IMR-90 (cell line): ENCODE measurements at regions not wholly inside any gene's neighbourhood (a gene's known extent, or its start where the extent isn't known, plus 50 kb on each side); places are given as distances from the start of the nearest gene placed in this dataset.

Source experiments
- ATAC-seq: fragments of 200-7000 bp; cut with Tn5 transposase; 2 replicates; pipeline ENCODE4 v1.9.1; 2020; ENCODE audit warnings: low read depth, mild to moderate bottlenecking, moderate library complexity
- BruUV-seq: library from RNA; stranded (reverse); fragments of 400-500 nt; replicated peaks from 2 replicates; lab custom pipeline; 2021; lab: Mats Ljungman, UMichigan
- CTCF ChIA-PET: fragments of 300-600 bp; formaldehyde crosslinking; extraction: SDS; loops from one replicate; lab custom pipeline; 2021; ENCODE audit warnings: antibody characterized with exemption; lab: Yijun Ruan, JAX
- POLR2A ChIA-PET: fragments of 300-600 bp; sonication (Branson Sonifier 250); formaldehyde crosslinking; loops from one replicate; lab custom pipeline; 2022; ENCODE audit warnings: antibody characterized with exemption; ENCODE audit not compliant: unreplicated experiment; lab: Charles Lee
- DNase-seq: peaks from one replicate; pipeline ENCODE4 v3.0.0; 2013
- H2AFZ ChIP-seq: replicated peaks from 2 replicates; pipeline ENCODE3; 2013; ENCODE audit warnings: low read length, mild to moderate bottlenecking; ENCODE audit not compliant: poor library complexity
- H2AK5ac ChIP-seq: 2 replicates; pipeline ENCODE4 v1.6.1; 2013; ENCODE audit warnings: low read depth, low read length, inconsistent platforms
- H2AK9ac ChIP-seq: replicated peaks from 2 replicates; pipeline ENCODE3; 2013; ENCODE audit warnings: mild to moderate bottlenecking, low read depth, low read length, moderate library complexity; ENCODE audit not compliant: poor library complexity
- H2BK120ac ChIP-seq: 2 replicates; pipeline ENCODE4 v1.6.1; 2013; ENCODE audit warnings: low read depth, low read length, inconsistent platforms
- H2BK15ac ChIP-seq: 3 replicates; pipeline ENCODE4 v1.6.1; 2013; ENCODE audit warnings: low read depth, low read length, inconsistent platforms
- H2BK20ac ChIP-seq: 2 replicates; pipeline ENCODE4 v1.6.1; 2013; ENCODE audit warnings: low read depth, mild to moderate bottlenecking, inconsistent platforms, low read length, moderate library complexity
- H2BK5ac ChIP-seq: 2 replicates; pipeline ENCODE4 v1.6.1; 2013; ENCODE audit warnings: mild to moderate bottlenecking, low read depth, low read length, inconsistent platforms; ENCODE audit not compliant: poor library complexity, severe bottlenecking
- H3K14ac ChIP-seq: replicated peaks from 2 replicates; pipeline ENCODE4 v1.6.1; 2013; ENCODE audit warnings: low read depth, low read length, inconsistent platforms
- H3K18ac ChIP-seq: 2 replicates; pipeline ENCODE4 v1.6.1; 2013; ENCODE audit warnings: low read depth, low read length, control low read depth
- H3K23ac ChIP-seq: 2 replicates; pipeline ENCODE4 v1.6.1; 2013; ENCODE audit warnings: low read depth, low read length, inconsistent platforms
- H3K27ac ChIP-seq: 2 replicates; pipeline ENCODE4 v1.5.1; 2013; ENCODE audit warnings: mild to moderate bottlenecking, control low read depth, low read length; ENCODE audit not compliant: insufficient read depth
- H3K27me3 ChIP-seq: 2 replicates; pipeline ENCODE4 v1.6.1; 2013; ENCODE audit warnings: low read length; ENCODE audit not compliant: control insufficient read depth, insufficient read depth
- H3K36me3 ChIP-seq: 2 replicates; pipeline ENCODE4 v1.6.1; 2013; ENCODE audit warnings: low read length, mixed read lengths; ENCODE audit not compliant: control insufficient read depth, insufficient read depth
- H3K4ac ChIP-seq: 2 replicates; pipeline ENCODE4 v1.6.1; 2013; ENCODE audit warnings: low read depth, low read length, inconsistent platforms
- H3K4me1 ChIP-seq: 2 replicates; pipeline ENCODE4 v1.6.1; 2013; ENCODE audit warnings: low read length, mixed read lengths; ENCODE audit not compliant: control insufficient read depth, insufficient read depth
- H3K4me2 ChIP-seq: 2 replicates; pipeline ENCODE4 v1.6.1; 2013; ENCODE audit warnings: low read depth, mild to moderate bottlenecking, control low read depth, low read length, moderate library complexity
- H3K4me3 ChIP-seq: 2 replicates; pipeline ENCODE4 v1.5.1; 2013; ENCODE audit warnings: low read depth, mild to moderate bottlenecking, control low read depth, low read length, moderate library complexity; ENCODE audit not compliant: insufficient read depth
- H3K56ac ChIP-seq: 2 replicates; pipeline ENCODE4 v1.6.1; 2013; ENCODE audit warnings: low read length, inconsistent platforms; ENCODE audit not compliant: insufficient read depth; ENCODE audit errors: extremely low read depth
- H3K79me1 ChIP-seq, 2 experiments: 2 replicates each; pipeline ENCODE4 v1.6.1; 2013; ENCODE audit warnings: low read length in 2 of 2, inconsistent platforms in 1 of 2, low read depth in 1 of 2
- H3K9ac ChIP-seq: 2 replicates; pipeline ENCODE4 v1.6.1; 2013; ENCODE audit warnings: low read depth, low read length, control low read depth
- H3K9me1 ChIP-seq: 2 replicates; pipeline ENCODE4 v1.6.1; 2013; ENCODE audit warnings: low read length, inconsistent platforms; ENCODE audit not compliant: insufficient read depth
- H3K9me3 ChIP-seq: 2 replicates; pipeline ENCODE4 v1.6.1; 2013; ENCODE audit warnings: low read length; ENCODE audit not compliant: control insufficient read depth, insufficient read depth
- H4K20me1 ChIP-seq: 2 replicates; pipeline ENCODE4 v1.6.1; 2013; ENCODE audit warnings: low read length, inconsistent platforms; ENCODE audit not compliant: insufficient read depth
- H4K5ac ChIP-seq: 2 replicates; pipeline ENCODE4 v1.6.1; 2013; ENCODE audit warnings: mild to moderate bottlenecking, low read depth, low read length, control low read depth
- H4K8ac ChIP-seq, 2 experiments: 2 replicates each; pipeline ENCODE4 v1.6.1; 2013; ENCODE audit warnings: low read depth in 2 of 2, low read length in 2 of 2, control low read depth in 1 of 2, inconsistent platforms in 1 of 2
- H4K91ac ChIP-seq: 2 replicates; pipeline ENCODE4 v1.6.1; 2013; ENCODE audit warnings: low read depth, low read length, inconsistent platforms; ENCODE audit not compliant: insufficient read depth
- BHLHE40 ChIP-seq: fragments of 150-350 bp; IDR thresholded peaks from 2 replicates; pipeline ENCODE4 v1.6.1; 2016; ENCODE audit warnings: mild to moderate bottlenecking, low read depth, low read length
- CEBPB ChIP-seq: IDR thresholded peaks from 2 replicates; pipeline ENCODE4 v1.6.1; 2012; ENCODE audit warnings: low read depth, low read length, improper control_type of control experiment
- CHD1 ChIP-seq: IDR thresholded peaks from 2 replicates; pipeline ENCODE4 v1.6.1; 2012; ENCODE audit warnings: low read depth, low read length, improper control_type of control experiment
- CTCF ChIP-seq: conservative IDR thresholded peaks from 2 replicates; pipeline ENCODE4 v1.5.1; 2012; ENCODE audit warnings: mild to moderate bottlenecking, low read depth, low read length, improper control_type of control experiment
- ELK1 ChIP-seq: fragments of 150-350 bp; IDR thresholded peaks from 2 replicates; pipeline ENCODE4 v1.6.1; 2016; ENCODE audit warnings: low read depth, mild to moderate bottlenecking, low read length, moderate library complexity, borderline replicate concordance
- FOS ChIP-seq: fragments of 150-350 bp; IDR thresholded peaks from 2 replicates; pipeline ENCODE4 v1.6.1; 2016; ENCODE audit warnings: low read depth, low read length
- MAFK ChIP-seq: IDR thresholded peaks from 2 replicates; pipeline ENCODE4 v1.6.1; 2012; ENCODE audit warnings: low read depth, low read length, improper control_type of control experiment
- MAZ ChIP-seq: IDR thresholded peaks from 2 replicates; pipeline ENCODE4 v1.6.1; 2012; ENCODE audit warnings: low read depth, mild to moderate bottlenecking, low read length, improper control_type of control experiment, moderate library complexity, borderline replicate concordance
- MXI1 ChIP-seq: IDR thresholded peaks from 2 replicates; pipeline ENCODE4 v1.6.1; 2012; ENCODE audit warnings: low read depth, mild to moderate bottlenecking, low read length, moderate library complexity, borderline replicate concordance
- POLR2A ChIP-seq: IDR thresholded peaks from 2 replicates; pipeline ENCODE4 v1.6.1; 2012; ENCODE audit warnings: mild to moderate bottlenecking, low read depth, low read length
- RCOR1 ChIP-seq: IDR thresholded peaks from 2 replicates; pipeline ENCODE4 v1.6.1; 2012; ENCODE audit warnings: mild to moderate bottlenecking, low read length, improper control_type of control experiment; ENCODE audit not compliant: insufficient replicate concordance
- SMC3 ChIP-seq: fragments of 150-350 bp; IDR thresholded peaks from 2 replicates; pipeline ENCODE4 v1.6.1; 2016; ENCODE audit warnings: low read depth, mild to moderate bottlenecking, antibody characterized with exemption, low read length, moderate library complexity
- USF2 ChIP-seq: fragments of 150-350 bp; IDR thresholded peaks from 2 replicates; pipeline ENCODE4 v1.6.1; 2017; ENCODE audit warnings: mild to moderate bottlenecking, antibody characterized with exemption, low read length, low read depth
- WGBS, 2 experiments: methylation state at CpG; one replicate each; pipeline versions ENCODE4 v1.1.5 to v1.1.7; 2013; ENCODE audit warnings: missing lambda C conversion rate in 2 of 2; ENCODE audit not compliant: insufficient read length in 1 of 2; ENCODE audit errors: extremely low coverage in 2 of 2; 5-methylcytosine and 5-hydroxymethylcytosine counted together
- dilution Hi-C: fragments of 300-500 bp; cut with HindIII; formaldehyde crosslinking; loops from one replicate; pipeline ENCODE4 v1.14.3; 2018; ENCODE audit warnings: low sequenced_read_pairs; ENCODE audit not compliant: unreplicated experiment
- in situ Hi-C: fragments of 300-500 bp; cut with MboI; formaldehyde crosslinking; loops from 3 replicates; pipeline ENCODE4 v1.14.3; 2019; ENCODE audit warnings: low sequenced_read_pairs, inconsistent platforms, mixed read lengths
- intact Hi-C: fragments of 100-400 bp; cut with micrococcal nuclease; formaldehyde crosslinking; loops from 2 replicates; pipeline ENCODE4 v1.10.0; 2022

GRCh38 chr18:22488554-22488953 lies 70.8 kb upstream of the CTAGE1 start:
- ChIA-PET POLR2A (no interaction called here), CTCF (no interaction called here)
- H3K9ac ChIP-seq: no peak overlapping the region
- no peak overlapping the region for H3K56ac ChIP-seq
- ATAC-seq: no peak
- H3K4me1 ChIP-seq: peaks cover 2% of the 10 kb centered on the region; the same call in 1 of the 2 replicates
- intact Hi-C loops (no loop called here), in situ Hi-C loops (no loop called here), dilution Hi-C loops (no loop called here)
- no peak overlapping the region for H2AK5ac ChIP-seq
- WGBS, 2 experiments: 80% methylated on average over 2 of the region's 5 CpGs; no CpG with 5 or more reads in 1 of the 2 experiments
- no peaks in the 10 kb centered on the region for H4K20me1 ChIP-seq
- no peaks in the 10 kb centered on the region for H3K36me3 ChIP-seq
- H3K4me3 ChIP-seq: no peak overlapping the region
- DNase-seq: no peak
- no peak overlapping the region for H2AK9ac ChIP-seq
- no peak overlapping the region for H3K18ac ChIP-seq
- no TSS peak for BruUV-seq
- H4K91ac ChIP-seq: no peak overlapping the region
- no peak overlapping the region for H2BK15ac ChIP-seq
- no peak overlapping the region for H2BK20ac ChIP-seq
- no peaks in the 10 kb centered on the region for H3K79me1 ChIP-seq
- H3K4ac ChIP-seq: no peak overlapping the region; the same call in 1 of the 2 replicates
- H3K23ac ChIP-seq: no peak overlapping the region
- peak overlapping the region; percentile 12; the same call in 1 of the 2 replicates for H2BK120ac ChIP-seq
- no peak overlapping the region for H2BK5ac ChIP-seq
- H2AFZ ChIP-seq: no peak overlapping the region
- H4K5ac ChIP-seq: no peak overlapping the region
- H3K9me1 ChIP-seq: peaks cover 2% of the 10 kb centered on the region
- H3K9me3 ChIP-seq: peaks cover 3% of the 10 kb centered on the region; the same call in 1 of the 2 replicates
- H3K27ac ChIP-seq: no peak overlapping the region
- H3K14ac ChIP-seq: no peak overlapping the region
- no peaks in the 10 kb centered on the region for H3K27me3 ChIP-seq
- H4K8ac ChIP-seq: no peak overlapping the region
- TF ChIP-seq MAZ (no peak), CEBPB (no peak), FOS (no peak), SMC3 (no peak), BHLHE40 (no peak), MXI1 (no peak), MAFK (no peak), USF2 (no peak), POLR2A (no peak), ELK1 (no peak), CHD1 (no peak), RCOR1 (no peak), CTCF (no peak)
- H3K4me2 ChIP-seq: no peak overlapping the region
